OCI-LY3 (cell line): ENCODE measurements at regions not wholly inside any gene's neighbourhood (a gene's known extent, or its start where the extent isn't known, plus 50 kb on each side); places are given as distances from the start of the nearest gene placed in this dataset.

Experiments used
- H2AFZ ChIP-seq: fragments of 200-600, 300-600 bp; shearing (Covaris generic); 2 replicates; pipeline ENCODE4 v1.6.0; 2014; ENCODE audit warnings: antibody characterized with exemption, low read depth, low read length
- H3K27ac ChIP-seq: fragments of 200-600, 300-600 bp; sonication (generic); 2 replicates; pipeline ENCODE4 v1.5.1; 2014; ENCODE audit warnings: mild to moderate bottlenecking, low read length, moderate library complexity, mixed read lengths
- H3K27me3 ChIP-seq: fragments of 200-600, 300-600 bp; sonication (generic); 2 replicates; pipeline ENCODE4 v1.6.1; 2014; ENCODE audit warnings: low read depth, low read length, mixed read lengths
- H3K36me3 ChIP-seq: fragments of 200-600, 300-600 bp; sonication (generic); replicated peaks from 2 replicates; pipeline ENCODE3; 2014; ENCODE audit warnings: low read depth, low read length, mixed read lengths
- H3K4me1 ChIP-seq: fragments of 300-600, 200-600 bp; sonication (generic); 2 replicates; pipeline ENCODE4 v1.6.1; 2014; ENCODE audit warnings: low read length, mixed read lengths
- H3K4me2 ChIP-seq: fragments of 200-600, 300-600 bp; sonication (generic); 2 replicates; pipeline ENCODE4 v1.6.1; 2014; ENCODE audit warnings: low read length, mixed read lengths
- H3K4me3 ChIP-seq: fragments of 300-600, 200-600 bp; sonication (generic); 2 replicates; pipeline ENCODE4 v1.5.1; 2014; ENCODE audit warnings: antibody characterized with exemption, mild to moderate bottlenecking, low read length, moderate library complexity
- H3K79me2 ChIP-seq: fragments of 300-600, 200-600 bp; shearing (Covaris generic); 2 replicates; pipeline ENCODE4 v1.6.1; 2014; ENCODE audit warnings: mild to moderate bottlenecking, low read length, mixed read lengths
- H3K9ac ChIP-seq: fragments of 300-600, 200-600 bp; shearing (Covaris generic); 2 replicates; pipeline ENCODE4 v1.6.0; 2014; ENCODE audit warnings: mild to moderate bottlenecking, low read length, moderate library complexity
- H3K9me3 ChIP-seq: fragments of 200-600, 300-600 bp; shearing (Covaris generic); 2 replicates; pipeline ENCODE4 v1.6.1; 2014; ENCODE audit warnings: low read length, mixed read lengths; ENCODE audit not compliant: insufficient read depth
- H4K20me1 ChIP-seq: fragments of 200-600, 300-600 bp; sonication (generic); 2 replicates; pipeline ENCODE4 v1.6.1; 2016; ENCODE audit warnings: low read length, mixed read lengths; ENCODE audit not compliant: insufficient read depth
- CTCF ChIP-seq: fragments of 200-600, 300-600 bp; sonication (generic); IDR thresholded peaks from 2 replicates; pipeline ENCODE4 v1.5.1; 2014; ENCODE audit warnings: antibody characterized with exemption, low read length, low read depth
- EZH2phosphoT487 ChIP-seq: fragments of 200-600 bp; shearing (Covaris generic); IDR thresholded peaks from 2 replicates; pipeline ENCODE4 v1.6.1; 2018; ENCODE audit warnings: antibody characterized with exemption, mixed run types, low read depth

DNA sequence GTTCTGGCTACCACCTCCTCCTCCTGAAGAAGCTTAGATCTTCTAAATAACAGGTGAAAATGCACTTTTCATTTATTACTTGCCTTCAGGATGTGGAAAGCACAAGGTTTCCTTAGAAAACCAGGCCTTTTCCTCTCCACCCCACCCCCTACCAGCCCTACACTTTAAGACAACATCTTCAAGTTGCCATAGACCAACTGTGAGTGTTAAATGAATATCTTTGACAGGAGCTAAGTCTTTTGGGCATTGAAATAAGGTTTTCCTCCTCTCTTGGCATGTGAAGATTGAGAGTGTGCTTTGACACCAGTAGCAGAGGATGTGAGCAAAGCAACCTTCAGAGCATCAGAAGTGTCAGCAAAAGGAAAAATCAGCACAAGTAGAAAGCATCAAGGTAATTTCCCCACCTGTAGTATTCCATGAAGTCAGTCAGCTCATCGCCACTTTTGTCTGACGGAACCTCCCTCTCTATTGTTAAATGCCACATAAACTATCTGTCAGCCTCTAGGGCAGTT is 532.3 kb upstream of the MMS22L start:
- no peak overlapping the region for H3K4me3 ChIP-seq
- H2AFZ ChIP-seq: no peak overlapping the region
- no peaks in the 10 kb centered on the region for H3K4me1 ChIP-seq
- no peaks in the 10 kb centered on the region for H3K79me2 ChIP-seq
- no peak for TF ChIP-seq CTCF
- TF ChIP-seq EZH2phosphoT487: no peak
- H3K36me3 ChIP-seq: no peaks in the 10 kb centered on the region
- no peak overlapping the region for H3K4me2 ChIP-seq
- H4K20me1 ChIP-seq: no peaks in the 10 kb centered on the region
- no peak overlapping the region for H3K27ac ChIP-seq
- H3K9me3 ChIP-seq: no peaks in the 10 kb centered on the region
- H3K27me3 ChIP-seq: no peaks in the 10 kb centered on the region
- H3K9ac ChIP-seq: no peak overlapping the region

DNA sequence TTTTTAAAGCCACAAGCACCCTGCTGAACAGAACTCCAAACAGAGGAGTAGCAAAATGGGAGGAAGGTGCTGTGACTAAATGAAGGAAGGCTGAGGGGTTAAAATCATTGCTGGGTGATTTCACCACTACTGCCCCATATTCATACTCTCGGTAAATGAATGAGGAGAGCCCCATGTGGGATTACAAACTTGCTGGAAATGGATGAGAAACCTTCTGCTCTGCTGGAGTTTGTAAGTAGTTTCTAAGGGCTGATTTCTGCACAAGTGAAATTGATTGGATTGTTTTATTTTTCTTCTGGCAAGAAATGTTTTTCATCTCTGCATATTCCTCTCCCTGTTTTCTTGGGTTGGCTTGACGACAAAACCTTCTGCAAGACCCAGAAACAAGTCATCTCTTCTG is 533.5 kb upstream of the MMS22L start:
- Histone ChIP-seq H3K27me3 (no peaks in the 10 kb centered on the region), H3K9ac (no peak overlapping the region), H2AFZ (no peak overlapping the region), H3K79me2 (no peaks in the 10 kb centered on the region), H3K4me1 (no peaks in the 10 kb centered on the region), H3K4me3 (no peak overlapping the region), H3K27ac (no peak overlapping the region), H3K4me2 (no peak overlapping the region), H3K9me3 (no peaks in the 10 kb centered on the region), H3K36me3 (no peaks in the 10 kb centered on the region), H4K20me1 (no peaks in the 10 kb centered on the region)
- TF ChIP-seq CTCF (no peak), EZH2phosphoT487 (no peak)

DNA sequence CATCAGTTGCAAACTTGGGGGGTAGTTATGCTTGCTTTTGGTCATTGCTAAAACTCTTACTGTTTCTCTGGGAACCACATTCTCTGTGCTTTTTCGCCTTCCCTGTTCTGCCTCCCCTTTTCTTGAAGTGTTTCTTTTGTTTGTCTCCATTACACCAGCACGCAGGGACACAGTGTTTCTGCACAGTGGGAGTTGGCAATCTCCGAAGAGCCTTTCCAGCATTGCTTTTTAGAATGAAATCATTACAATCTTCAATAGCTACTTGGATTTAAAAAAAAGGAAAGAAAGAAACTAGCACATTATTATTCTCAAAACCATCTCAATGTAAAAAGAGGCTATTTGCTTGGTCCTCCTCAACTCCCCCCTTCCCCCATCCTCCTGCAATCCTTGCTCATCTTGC is 536.7 kb upstream of the MMS22L start:
- H3K27ac ChIP-seq: no peak overlapping the region
- no peaks in the 10 kb centered on the region for H3K4me1 ChIP-seq
- no peak overlapping the region for H3K4me2 ChIP-seq

DNA sequence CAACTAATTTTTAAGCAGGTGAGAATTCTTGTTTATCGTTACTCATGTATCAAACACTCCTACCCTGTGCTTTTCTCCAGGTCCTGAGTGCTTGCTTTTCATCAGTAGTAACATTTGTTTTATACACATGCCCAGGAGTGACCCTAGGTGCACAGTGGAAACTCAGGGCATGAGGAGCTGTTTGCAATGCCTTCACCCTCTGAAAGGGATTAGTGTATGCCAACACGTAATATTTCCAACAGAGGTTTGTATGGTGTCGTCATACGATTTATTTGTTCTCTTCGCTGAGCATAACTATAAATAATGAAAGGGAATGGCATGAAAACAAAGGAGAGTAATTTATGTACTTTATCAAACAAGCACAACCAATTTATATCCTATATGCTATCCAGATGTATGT is 537.4 kb upstream of the MMS22L start:
- H4K20me1 ChIP-seq: no peaks in the 10 kb centered on the region
- H3K36me3 ChIP-seq: no peaks in the 10 kb centered on the region
- no peak overlapping the region for H3K9ac ChIP-seq
- no peak for TF ChIP-seq EZH2phosphoT487
- no peak for TF ChIP-seq CTCF
- no peak overlapping the region for H2AFZ ChIP-seq
- no peaks in the 10 kb centered on the region for H3K9me3 ChIP-seq
- H3K4me2 ChIP-seq: no peak overlapping the region
- H3K27me3 ChIP-seq: no peaks in the 10 kb centered on the region
- H3K4me3 ChIP-seq: no peak overlapping the region
- H3K79me2 ChIP-seq: no peaks in the 10 kb centered on the region
- no peaks in the 10 kb centered on the region for H3K4me1 ChIP-seq
- H3K27ac ChIP-seq: no peak overlapping the region

More for the DNA sequence above, 536.7 kb upstream of the MMS22L start:
- Histone ChIP-seq H3K4me3 (no peak overlapping the region), H3K79me2 (no peaks in the 10 kb centered on the region), H2AFZ (no peak overlapping the region), H3K9ac (no peak overlapping the region), H3K9me3 (no peaks in the 10 kb centered on the region), H3K27me3 (no peaks in the 10 kb centered on the region), H3K36me3 (no peaks in the 10 kb centered on the region), H4K20me1 (no peaks in the 10 kb centered on the region)
- TF ChIP-seq CTCF (no peak), EZH2phosphoT487 (no peak)
